ENCODE measurements at regions not wholly inside any gene's neighbourhood (a gene's known extent, or its start where the extent isn't known, plus 50 kb on each side); places are given as distances from the start of the nearest gene placed in this dataset.
"Not testable (repeated sequence)": the region's sequence is repeated elsewhere in the genome, so short reads cannot be mapped to it uniquely, and the experiment has no call there.

GRCh38 chr18:22283855-22284254 lies 114.5 kb downstream of the GATA6 start:
- not testable (repeated sequence) for DNase-seq

- no peak for DNase-seq
These were observed 114.0 kb downstream of the GATA6 start for GRCh38 chr18:22283397-22283796.

- no peak for DNase-seq
These were observed 113.7 kb downstream of the GATA6 start for GRCh38 chr18:22283116-22283395.

- peak; percentile 9 for DNase-seq
These were observed 113.1 kb downstream of the GATA6 start for GRCh38 chr18:22282311-22283115.

- DNase-seq = no peak
These were observed 111.0 kb downstream of the GATA6 start for GRCh38 chr18:22280453-22280750.

- no peak for DNase-seq
These were observed 110.5 kb downstream of the GATA6 start for GRCh38 chr18:22279741-22280452.

- no peak for DNase-seq
These were observed 109.4 kb downstream of the GATA6 start for GRCh38 chr18:22278798-22279197.

GRCh38 chr18:22277758-22278157 lies 108.4 kb downstream of the GATA6 start:
- DNase-seq = no peak

GRCh38 chr18:22276334-22276713 lies 106.9 kb downstream of the GATA6 start:
- DNase-seq = no peak

- no peak for DNase-seq
These were observed 106.4 kb downstream of the GATA6 start for GRCh38 chr18:22275706-22276333.

- no peak for DNase-seq
These were observed 104.0 kb downstream of the GATA6 start for GRCh38 chr18:22273101-22274039.

GRCh38 chr18:22272242-22272641 lies 102.9 kb downstream of the GATA6 start:
- DNase-seq = no peak

GRCh38 chr18:22271030-22271429 lies 101.6 kb downstream of the GATA6 start:
- no peak for DNase-seq

- DNase-seq = no peak
These were observed 99.3 kb downstream of the GATA6 start for GRCh38 chr18:22268641-22269128.

- DNase-seq = no peak
These were observed 98.3 kb downstream of the GATA6 start for GRCh38 chr18:22267697-22268096.

GRCh38 chr18:22267225-22267624 lies 97.8 kb downstream of the GATA6 start:
- no peak for DNase-seq

GRCh38 chr18:22265838-22266237 lies 96.4 kb downstream of the GATA6 start:
- no peak for DNase-seq

GRCh38 chr18:22260208-22260820 lies 90.9 kb downstream of the GATA6 start:
- no peak for DNase-seq

GRCh38 chr18:22257022-22257543 lies 87.7 kb downstream of the GATA6 start:
- no peak for DNase-seq

- no peak for DNase-seq
These were observed 84.7 kb downstream of the GATA6 start for GRCh38 chr18:22254088-22254487.

- peak; percentile 2 for DNase-seq
These were observed 84.3 kb downstream of the GATA6 start for GRCh38 chr18:22253676-22254075.

GRCh38 chr18:22253156-22253555 lies 83.8 kb downstream of the GATA6 start:
- no peak for DNase-seq

Measured in eye (tissue), 1 donor.